K562 (cell line): ENCODE measurements at regions not wholly inside any gene's neighbourhood (a gene's known extent, or its start where the extent isn't known, plus 50 kb on each side); places are given as distances from the start of the nearest gene placed in this dataset.

ENCODE experiments used
- ATAC-seq: fragments of 200-7000 bp; cut with Tn5 transposase; 3 replicates; pipeline ENCODE4 v1.9.1; 2020; ENCODE audit warnings: moderate library complexity
- BruUV-seq: library from RNA; stranded (reverse); fragments of 400-500 nt; replicated peaks from 2 replicates; lab custom pipeline; 2021; lab: Mats Ljungman, UMichigan
- CTCF ChIA-PET: fragments of 300-600 bp; formaldehyde crosslinking; extraction: SDS; loops from one replicate; lab custom pipeline; 2021; ENCODE audit warnings: low intra/inter-chr PET ratio; lab: Yijun Ruan, JAX
- POLR2A ChIA-PET: fragments of 300-600, 350-650 bp; sonication (Branson Sonifier 250); formaldehyde crosslinking; extraction: SDS; loops from one replicate; lab custom pipeline; 2021; ENCODE audit warnings: antibody characterized with exemption, inconsistent platforms; lab: Yijun Ruan, JAX
- DNase-seq, 4 experiments: peaks; one replicate each; pipeline versions ENCODE4 v3.0.0 to v3.0.0-alpha.2; 2011 to 2018; ENCODE audit warnings: low spot score in 3 of 4, mixed read lengths in 3 of 4; ENCODE audit errors: extremely low read depth in 1 of 4
- FAIRE-seq: peaks from 2 replicates; lab custom pipeline; 2011; peaks lifted over from hg19 to GRCh38; lab: Jason Lieb, UNC
- H2AFZ ChIP-seq: 2 replicates; pipeline ENCODE4 v1.6.0; 2011; ENCODE audit warnings: low read depth, low read length, control low read depth, inconsistent platforms
- H3K27ac ChIP-seq: fragments of 200-600 bp; 3 replicates; pipeline ENCODE4 v1.8.0; 2011; ENCODE audit warnings: low read depth, mild to moderate bottlenecking, control low read depth, inconsistent platforms, low read length, moderate library complexity, mixed read lengths; ENCODE audit errors: extremely low read depth
- H3K27me3 ChIP-seq, 2 experiments: fragments of 300-600 bp in 1 of 2; 2 replicates in 1 of 2; 3 replicates in 1 of 2; pipeline versions ENCODE4 v1.6.0 to v1.8.0; 2011; ENCODE audit warnings: inconsistent platforms in 2 of 2, low read length in 2 of 2, mild to moderate bottlenecking in 1 of 2, mixed read lengths in 1 of 2, moderate library complexity in 1 of 2; ENCODE audit not compliant: control insufficient read depth in 2 of 2, insufficient read depth in 2 of 2
- H3K36me3 ChIP-seq: fragments of 300-600 bp; 3 replicates; pipeline ENCODE4 v1.8.0; 2011; ENCODE audit warnings: mild to moderate bottlenecking, low read length, inconsistent platforms; ENCODE audit not compliant: control insufficient read depth, insufficient read depth
- H3K4me1 ChIP-seq, 2 experiments: fragments of 200-600 bp in 1 of 2; replicated peaks in 1 of 2; 2 replicates in 1 of 2; 3 replicates in 1 of 2; pipeline versions ENCODE4 v1.5.1 to v1.8.0; 2011; ENCODE audit warnings: inconsistent platforms in 2 of 2, low read length in 2 of 2, mild to moderate bottlenecking in 1 of 2, mixed read lengths in 1 of 2, moderate library complexity in 1 of 2; ENCODE audit not compliant: control insufficient read depth in 2 of 2, insufficient read depth in 2 of 2
- H3K4me2 ChIP-seq: 2 replicates; pipeline ENCODE4 v1.6.1; 2011; ENCODE audit warnings: low read length, control low read depth, inconsistent platforms, mixed read lengths; ENCODE audit not compliant: insufficient read depth
- H3K4me3 ChIP-seq: fragments of 200-600 bp; sonication (generic), shearing (Covaris generic); 2 replicates; pipeline ENCODE4 v1.5.1; 2016; ENCODE audit warnings: control low read depth, inconsistent platforms
- H3K79me2 ChIP-seq: fragments of 200-600 bp; 3 replicates; pipeline ENCODE4 v1.8.0; 2011; ENCODE audit warnings: low read length, inconsistent platforms; ENCODE audit not compliant: control insufficient read depth, insufficient read depth
- H3K9ac ChIP-seq, 2 experiments: 2 replicates each; pipeline versions ENCODE4 v1.6.0 to v1.6.1; 2011; ENCODE audit warnings: low read depth in 2 of 2, low read length in 2 of 2, control low read depth in 1 of 2, inconsistent platforms in 1 of 2, mild to moderate bottlenecking in 1 of 2, mixed read lengths in 1 of 2; ENCODE audit not compliant: insufficient read depth in 1 of 2
- H3K9me1 ChIP-seq: one replicate; pipeline ENCODE4 v1.6.0; 2011; ENCODE audit warnings: inconsistent platforms, mild to moderate bottlenecking, low read length, moderate library complexity; ENCODE audit not compliant: control insufficient read depth, insufficient read depth
- H3K9me3 ChIP-seq: replicated peaks from 2 replicates; pipeline ENCODE4 v1.5.1; 2011; ENCODE audit warnings: low read depth, low read length, inconsistent platforms; ENCODE audit not compliant: control insufficient read depth, insufficient read depth
- H4K20me1 ChIP-seq: replicated peaks from 2 replicates; pipeline ENCODE4 v1.6.1; 2011; ENCODE audit warnings: low read length, inconsistent platforms, mixed read lengths; ENCODE audit not compliant: control insufficient read depth, insufficient read depth
- BRCA1 ChIP-seq, 2 experiments: fragments of 450-650 bp in 1 of 2; sonication (generic) in 1 of 2; formaldehyde crosslinking in 1 of 2; IDR thresholded peaks; 2 replicates each; pipeline versions ENCODE4 v1.5.0 to v1.6.1; 2017 to 2020; ENCODE audit warnings: mild to moderate bottlenecking in 1 of 2, missing genetic modification reagents in 1 of 2
- CREB3 ChIP-seq: fragments of 450-650 bp; conservative IDR thresholded peaks from 2 replicates; pipeline ENCODE4 v1.6.1; 2016; ENCODE audit warnings: missing genetic modification characterization, low read depth, mild to moderate bottlenecking, missing compliant biosample characterization, moderate library complexity
- CREB5 ChIP-seq: fragments of 250-450 bp; sonication (Bioruptor Pico); IDR thresholded peaks from 2 replicates; pipeline ENCODE4 v1.5.0; 2020; ENCODE audit warnings: mild to moderate bottlenecking
- ELF2 ChIP-seq: fragments of 250-450 bp; sonication (Bioruptor Pico); IDR thresholded peaks from 2 replicates; pipeline ENCODE4 v1.5.0; 2021; ENCODE audit warnings: mild to moderate bottlenecking
- FOXA3 ChIP-seq, 2 experiments: fragments of 450-650 bp in 1 of 2; sonication (generic) in 1 of 2; formaldehyde crosslinking; IDR thresholded peaks in 1 of 2; conservative IDR thresholded peaks in 1 of 2; 2 replicates each; pipeline versions ENCODE4 v1.4.0 to v1.8.0; 2020 to 2022; ENCODE audit warnings: mild to moderate bottlenecking in 2 of 2, missing genetic modification reagents in 1 of 2
- FOXJ2 ChIP-seq: fragments of 200-800 bp; sonication (Bioruptor generic); IDR thresholded peaks from 2 replicates; pipeline ENCODE4 v1.6.1; 2016; ENCODE audit warnings: missing genetic modification characterization, missing compliant biosample characterization
- IFI16 ChIP-seq: fragments of 250-450 bp; sonication (Bioruptor Pico); IDR thresholded peaks from 2 replicates; pipeline ENCODE4 v2.1.2; 2022; ENCODE audit warnings: mild to moderate bottlenecking, inconsistent platforms
- MEF2A ChIP-seq: IDR thresholded peaks from 2 replicates; pipeline ENCODE4 v1.6.1; 2011; ENCODE audit warnings: low read depth, mild to moderate bottlenecking, low read length, moderate library complexity; ENCODE audit not compliant: control insufficient read depth
- NFIC ChIP-seq: fragments of 450-650 bp; IDR thresholded peaks from 2 replicates; pipeline ENCODE4 v1.6.1; 2017; ENCODE audit warnings: mild to moderate bottlenecking, inconsistent platforms
- ZNF217 ChIP-seq: sonication (generic); formaldehyde crosslinking; IDR thresholded peaks from 2 replicates; pipeline ENCODE4 v1.8.0; 2022; ENCODE audit warnings: mild to moderate bottlenecking, missing genetic modification reagents
- ZNF583 ChIP-seq: fragments of 250-450 bp; sonication (Bioruptor Pico); IDR thresholded peaks from 2 replicates; pipeline ENCODE4 v1.4.0; 2020
- ZNF696 ChIP-seq: fragments of 250-450 bp; sonication (Bioruptor Pico); conservative IDR thresholded peaks from 2 replicates; pipeline ENCODE4 v1.4.0; 2020; ENCODE audit warnings: mild to moderate bottlenecking, moderate library complexity
- WGBS: fragments of 100-300 bp; shearing (Covaris generic); methylation state at CpG from one replicate; pipeline ENCODE4 v1.1.6; 2016; ENCODE audit warnings: low coverage, mixed read lengths; ENCODE audit not compliant: insufficient coverage; ENCODE audit errors: missing lambda C conversion rate; 5-methylcytosine and 5-hydroxymethylcytosine counted together
- in situ Hi-C: fragments of 300-500 bp; cut with MboI; formaldehyde crosslinking; loops from 4 replicates; pipeline ENCODE4 v1.15.0; 2018; ENCODE audit warnings: inconsistent platforms, mixed read lengths
- intact Hi-C: fragments of 100-400 bp; cut with micrococcal nuclease; formaldehyde crosslinking; loops from 2 replicates; pipeline ENCODE4 v1.14.2; 2022

- TF ChIP-seq MEF2A (no peak), BRCA1 (IDR thresholded peaks at IDR 0.05) (no peak), BRCA1 (CRISPR knock-in tag; IDR thresholded peaks at IDR 0.05) (no peak), IFI16 (CRISPR knock-in tag) (no peak)
These were observed 525.6 kb downstream of the BRD1 start (continued) for GRCh38 chr22:49302150-49302460.

GRCh38 chr22:49301398-49302149 is 526.1 kb downstream of the BRD1 start:
- H3K9me1 ChIP-seq = no peaks in the 10 kb centered on the region
- 2% methylated on average over 22 of the region's 37 CpGs for WGBS
- no peaks in the 10 kb centered on the region for H4K20me1 ChIP-seq
- in situ Hi-C loops = loop anchor here (25.0 kb wide), 1 partner anchor 264 kb away; no protein-coding TSS in a partner anchor
- BruUV-seq = no TSS peak
- no peaks in the 10 kb centered on the region for H3K9me3 ChIP-seq
- no peak overlapping the region for H3K9ac ChIP-seq
- peaks cover 0 to 9% of the 10 kb centered on the region in 2 experiments; a peak in 2 of 5 replicates for H3K4me1 ChIP-seq
- H3K79me2 ChIP-seq = no peaks in the 10 kb centered on the region
- no peak overlapping the region for H2AFZ ChIP-seq
- DNase-seq = no peak
- intact Hi-C loops = no loop called here
- TF ChIP-seq FOXA3 (CRISPR knock-in tag; conservative IDR thresholded peaks at IDR 0.05 in 1 of 2, IDR thresholded peaks at IDR 0.05 in 1 of 2) (no peak), ZNF217 (CRISPR knock-in tag) (no peak), CREB3 (no peak), CREB5 (no peak), NFIC (no peak), ZNF583 (CRISPR knock-in tag) (no peak), ELF2 (CRISPR knock-in tag) (no peak), ZNF696 (CRISPR knock-in tag) (no peak), FOXJ2 (tag) (no peak)
- H3K4me3 ChIP-seq = no peak overlapping the region
- H3K36me3 ChIP-seq = no peaks in the 10 kb centered on the region
- H3K27me3 ChIP-seq = peaks cover 0 to 40% of the 10 kb centered on the region in 2 experiments; a peak in 3 of 5 replicates
- no peak overlapping the region for H3K27ac ChIP-seq
- CTCF ChIA-PET = no interaction called here
- no peak for FAIRE-seq
- POLR2A ChIA-PET = interaction anchor here (0.6 kb wide), 1 partner anchor 332 kb away, joined by 3 read pairs; no protein-coding TSS in a partner anchor
- no peak for ATAC-seq
- no peak overlapping the region for H3K4me2 ChIP-seq
